ENCODE measurements at regions not wholly inside any gene's neighbourhood (a gene's known extent, or its start where the extent isn't known, plus 50 kb on each side); places are given as distances from the start of the nearest gene placed in this dataset.
"Not testable (repeated sequence)": the region's sequence is repeated elsewhere in the genome, so short reads cannot be mapped to it uniquely, and the experiment has no call there.

GRCh38 chr6:119758385-119758784, 408.8 kb upstream of the MAN1A1 start:
- Histone ChIP-seq H3K27me3 (no peaks in the 10 kb centered on the region), H3K36me3 (no peaks in the 10 kb centered on the region), H3K4me1 (no peaks in the 10 kb centered on the region), H3K9me3 (peaks cover 0 to 3% (median 0%) of the 10 kb centered on the region in 3 donors), H3K4me3 (no peak overlapping the region), H3K27ac (no peak overlapping the region)
- TF ChIP-seq CTCF (IDR thresholded peaks at IDR 0.05) = no peak
- intact Hi-C loops (cut with DNase I; ENCODE audit: low total_unique reads) = no loop called here
- no peak for DNase-seq

- H3K9me3 ChIP-seq = peaks cover 0 to 3% (median 0%) of the 10 kb centered on the region in 3 donors
- TF ChIP-seq CTCF (IDR thresholded peaks at IDR 0.05) = no peak
- H3K36me3 ChIP-seq = no peaks in the 10 kb centered on the region
- no peak overlapping the region for H3K4me3 ChIP-seq
- H3K27me3 ChIP-seq = no peaks in the 10 kb centered on the region
- H3K27ac ChIP-seq = no peak overlapping the region
- intact Hi-C loops (cut with DNase I; ENCODE audit: low total_unique reads) = no loop called here
- no peak for DNase-seq
- H3K4me1 ChIP-seq = no peaks in the 10 kb centered on the region
Measured at GRCh38 chr6:119757467-119757866, 407.9 kb upstream of the MAN1A1 start.

GRCh38 chr6:119749335-119749734, 399.8 kb upstream of the MAN1A1 start:
- DNase-seq = no peak
- Histone ChIP-seq H3K9me3 (peaks cover 0 to 3% (median 0%) of the 10 kb centered on the region in 3 donors), H3K27me3 (no peaks in the 10 kb centered on the region), H3K4me3 (no peak overlapping the region), H3K27ac (no peak overlapping the region), H3K4me1 (no peaks in the 10 kb centered on the region), H3K36me3 (no peaks in the 10 kb centered on the region)
- no peak for TF ChIP-seq CTCF (IDR thresholded peaks at IDR 0.05)
- intact Hi-C loops (cut with DNase I; ENCODE audit: low total_unique reads) = no loop called here

GRCh38 chr6:119748535-119748934, 399.0 kb upstream of the MAN1A1 start:
- H3K4me1 ChIP-seq; H3K36me3 ChIP-seq; DNase-seq; H3K27ac ChIP-seq; H3K27me3 ChIP-seq; H3K4me3 ChIP-seq; H3K9me3 ChIP-seq; intact Hi-C loops (cut with DNase I; ENCODE audit: low total_unique reads): not testable (repeated sequence)

GRCh38 chr6:119742188-119742803, 392.7 kb upstream of the MAN1A1 start:
- no peaks in the 10 kb centered on the region for H3K4me1 ChIP-seq

GRCh38 chr6:119739769-119740168, 390.2 kb upstream of the MAN1A1 start:
- no peaks in the 10 kb centered on the region for H3K4me1 ChIP-seq
- no peak for TF ChIP-seq CTCF (IDR thresholded peaks at IDR 0.05)
- H3K9me3 ChIP-seq = no peaks in the 10 kb centered on the region
- H3K36me3 ChIP-seq = no peaks in the 10 kb centered on the region
- no peak for DNase-seq
- H3K27me3 ChIP-seq = no peaks in the 10 kb centered on the region
- H3K4me3 ChIP-seq = no peak overlapping the region
- intact Hi-C loops (cut with DNase I; ENCODE audit: low total_unique reads) = no loop called here
- no peak overlapping the region for H3K27ac ChIP-seq

More at GRCh38 chr6:119742188-119742803, 392.7 kb upstream of the MAN1A1 start:
- H3K27me3 ChIP-seq = no peaks in the 10 kb centered on the region
- peak; percentile 67 to 81 for DNase-seq
- intact Hi-C loops (cut with DNase I; ENCODE audit: low total_unique reads) = no loop called here
- TF ChIP-seq CTCF (IDR thresholded peaks at IDR 0.05) = peak; percentile 41 to 44
- no peaks in the 10 kb centered on the region for H3K9me3 ChIP-seq
- no peak overlapping the region for H3K27ac ChIP-seq
- H3K4me3 ChIP-seq = no peak overlapping the region
- H3K36me3 ChIP-seq = no peaks in the 10 kb centered on the region

All from tibial artery (tissue), 4 donors.